ENCODE measurements at regions not wholly inside any gene's neighbourhood (a gene's known extent, or its start where the extent isn't known, plus 50 kb on each side); places are given as distances from the start of the nearest gene placed in this dataset.

DNA sequence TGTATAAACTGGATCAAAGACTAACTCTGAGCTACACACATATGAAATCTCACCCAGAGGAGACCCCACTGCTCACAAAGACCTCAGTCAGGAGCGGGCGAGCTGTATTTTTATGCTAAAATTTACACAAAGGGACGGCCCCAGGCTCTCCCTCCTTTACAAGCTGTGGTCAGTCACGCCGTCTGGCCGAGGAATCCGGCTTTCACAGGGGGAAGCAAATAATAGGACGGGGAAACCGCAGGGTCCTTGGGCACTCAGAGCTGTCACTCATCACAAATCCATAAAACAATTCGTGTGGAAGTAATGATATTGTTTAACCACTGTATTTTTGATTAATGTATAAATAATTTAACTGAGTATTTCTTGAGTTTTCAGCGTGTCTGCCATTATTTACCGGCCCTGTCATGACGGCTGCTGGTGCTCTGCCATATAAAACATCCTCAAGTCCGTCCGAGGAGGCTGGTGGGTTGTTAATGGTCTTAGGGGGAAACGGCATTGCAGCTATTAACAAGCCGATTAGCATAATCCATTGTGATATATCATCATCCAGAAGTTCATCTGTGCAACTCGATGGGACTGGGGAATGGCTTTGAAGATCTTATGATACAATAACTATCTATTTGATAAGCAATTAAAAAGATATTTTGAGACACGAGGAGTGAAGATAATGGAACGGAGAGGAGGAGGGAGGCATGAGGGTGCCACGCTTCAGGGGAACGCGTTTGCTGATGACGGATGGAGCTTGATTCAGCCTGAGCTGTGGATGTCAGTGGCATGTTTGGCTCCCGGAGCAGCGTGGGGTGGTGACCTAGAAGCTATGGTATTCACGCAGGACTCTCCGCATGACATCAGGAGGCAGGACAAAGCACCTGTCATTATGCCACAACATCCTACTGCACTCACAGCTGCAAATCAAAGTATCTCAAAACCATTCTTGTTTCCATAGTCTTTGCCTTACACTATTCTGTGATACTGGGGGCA, 150.9 kb downstream of the SHOX start (continued):
- TF ChIP-seq, protein P1, sequence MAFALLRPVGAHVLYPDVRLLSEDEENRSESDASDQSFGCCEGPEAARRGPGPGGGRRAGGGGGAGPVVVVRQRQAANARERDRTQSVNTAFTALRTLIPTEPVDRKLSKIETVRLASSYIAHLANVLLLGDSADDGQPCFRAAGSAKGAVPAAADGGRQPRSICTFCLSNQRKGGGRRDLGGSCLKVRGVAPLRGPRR (CRISPR knock-in tag; IDR thresholded peaks at IDR 0.05): no peak
- no peak for TF ChIP-seq ZNF57 (CRISPR knock-in tag; IDR thresholded peaks at IDR 0.05)
- no peak for TF ChIP-seq LARP7 (IDR thresholded peaks at IDR 0.05)
- no peak for TF ChIP-seq ZNF274 (IDR thresholded peaks at IDR 0.05; ENCODE audit: borderline replicate concordance, low read depth, low read length)
- TF ChIP-seq TCF7 (IDR thresholded peaks at IDR 0.05; ENCODE audit: borderline replicate concordance): no peak
- TF ChIP-seq MCM2 (IDR thresholded peaks at IDR 0.05; ENCODE audit: low read depth): no peak
- no peak for TF ChIP-seq ZBTB7A (IDR thresholded peaks at IDR 0.05; ENCODE audit: borderline replicate concordance, control insufficient read depth, low read depth, low read length)
- no peak for TF ChIP-seq HDAC2 (IDR thresholded peaks at IDR 0.05)

DNA sequence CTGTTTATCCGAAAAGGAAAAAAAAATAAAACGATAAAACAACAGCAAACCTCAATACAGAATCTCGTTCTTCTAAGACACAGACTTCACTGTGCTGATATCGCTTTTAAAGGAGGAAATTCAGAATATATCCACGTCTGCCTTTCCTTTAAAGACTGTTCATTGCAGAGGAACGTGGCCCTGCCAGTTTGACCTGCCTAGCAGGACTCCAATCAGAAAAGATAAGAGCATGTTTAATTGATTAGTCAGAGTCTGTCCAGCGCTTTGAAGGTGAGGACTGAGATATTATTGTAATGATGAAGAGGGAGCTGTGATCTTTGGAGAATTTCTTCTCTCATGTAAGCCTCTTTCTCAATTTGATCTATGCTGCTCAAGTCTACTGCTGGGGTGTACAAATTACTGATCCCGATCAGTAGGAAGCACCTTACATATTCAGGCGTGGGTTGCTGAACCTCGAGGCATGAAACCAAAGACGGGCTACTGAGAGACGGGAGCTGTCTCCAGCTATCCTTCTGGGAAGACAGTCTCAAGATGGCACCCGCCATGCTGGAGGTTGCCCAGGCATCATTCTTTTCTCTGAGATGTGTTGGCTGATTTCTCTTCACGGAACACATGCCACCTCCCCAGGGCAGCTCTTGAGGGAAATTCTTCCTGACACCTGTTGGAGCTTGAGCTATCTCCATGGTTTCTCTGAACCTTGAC, 146.1 kb downstream of the SHOX start:
- no peaks in the 10 kb centered on the region for H3K79me2 ChIP-seq (ENCODE audit: control insufficient read depth, insufficient read depth, low read length)
- H3K27ac ChIP-seq (ENCODE audit: extremely low read depth, low read depth, low read length): no peak overlapping the region
- no TSS peak for BruUV-seq (replicated peaks)
- H3K9me3 ChIP-seq (replicated peaks; ENCODE audit: control insufficient read depth, insufficient read depth, low read depth, low read length): no peaks in the 10 kb centered on the region; the same call in 1 of the 2 replicates
- H4K20me1 ChIP-seq (replicated peaks; ENCODE audit: control insufficient read depth, insufficient read depth, low read length): no peaks in the 10 kb centered on the region
- DNase-seq (ENCODE audit: extremely low read depth in 1 of 4, low spot score in 3 of 4) (no peak), ATAC-seq (no peak), FAIRE-seq (no peak)
- intact Hi-C loops (cut with micrococcal nuclease) (no loop called here), in situ Hi-C loops (cut with MboI) (no loop called here)
- no peaks in the 10 kb centered on the region for H3K4me1 ChIP-seq (replicated peaks in 1 of 2; ENCODE audit: control insufficient read depth in 2 of 2, insufficient read depth in 2 of 2, low read length in 2 of 2)
- no peak overlapping the region for H3K4me3 ChIP-seq
- no peak overlapping the region for H3K9ac ChIP-seq (ENCODE audit: insufficient read depth in 1 of 2, low read depth in 2 of 2, low read length in 2 of 2)
- 2% methylated on average over 11 of the region's 14 CpGs for WGBS (ENCODE audit: insufficient coverage, low coverage, missing lambda C conversion rate)
- no peaks in the 10 kb centered on the region for H3K27me3 ChIP-seq (ENCODE audit: control insufficient read depth in 2 of 2, insufficient read depth in 2 of 2, low read length in 2 of 2)
- no peak overlapping the region for H2AFZ ChIP-seq (ENCODE audit: low read depth, low read length)
- ChIA-PET CTCF (ENCODE audit: low intra/inter-chr PET ratio) (no interaction called here), POLR2A (no interaction called here)
- no peaks in the 10 kb centered on the region for H3K36me3 ChIP-seq (ENCODE audit: control insufficient read depth, insufficient read depth, low read length)
- H3K9me1 ChIP-seq (ENCODE audit: control insufficient read depth, insufficient read depth, low read length): no peaks in the 10 kb centered on the region
- no peak overlapping the region for H3K4me2 ChIP-seq (ENCODE audit: insufficient read depth, low read length)
- TF ChIP-seq BRD4 (IDR thresholded peaks at IDR 0.05) (no peak), ZNF253 (CRISPR knock-in tag; conservative IDR thresholded peaks at IDR 0.05) (no peak)
- TF ChIP-seq, protein P2, sequence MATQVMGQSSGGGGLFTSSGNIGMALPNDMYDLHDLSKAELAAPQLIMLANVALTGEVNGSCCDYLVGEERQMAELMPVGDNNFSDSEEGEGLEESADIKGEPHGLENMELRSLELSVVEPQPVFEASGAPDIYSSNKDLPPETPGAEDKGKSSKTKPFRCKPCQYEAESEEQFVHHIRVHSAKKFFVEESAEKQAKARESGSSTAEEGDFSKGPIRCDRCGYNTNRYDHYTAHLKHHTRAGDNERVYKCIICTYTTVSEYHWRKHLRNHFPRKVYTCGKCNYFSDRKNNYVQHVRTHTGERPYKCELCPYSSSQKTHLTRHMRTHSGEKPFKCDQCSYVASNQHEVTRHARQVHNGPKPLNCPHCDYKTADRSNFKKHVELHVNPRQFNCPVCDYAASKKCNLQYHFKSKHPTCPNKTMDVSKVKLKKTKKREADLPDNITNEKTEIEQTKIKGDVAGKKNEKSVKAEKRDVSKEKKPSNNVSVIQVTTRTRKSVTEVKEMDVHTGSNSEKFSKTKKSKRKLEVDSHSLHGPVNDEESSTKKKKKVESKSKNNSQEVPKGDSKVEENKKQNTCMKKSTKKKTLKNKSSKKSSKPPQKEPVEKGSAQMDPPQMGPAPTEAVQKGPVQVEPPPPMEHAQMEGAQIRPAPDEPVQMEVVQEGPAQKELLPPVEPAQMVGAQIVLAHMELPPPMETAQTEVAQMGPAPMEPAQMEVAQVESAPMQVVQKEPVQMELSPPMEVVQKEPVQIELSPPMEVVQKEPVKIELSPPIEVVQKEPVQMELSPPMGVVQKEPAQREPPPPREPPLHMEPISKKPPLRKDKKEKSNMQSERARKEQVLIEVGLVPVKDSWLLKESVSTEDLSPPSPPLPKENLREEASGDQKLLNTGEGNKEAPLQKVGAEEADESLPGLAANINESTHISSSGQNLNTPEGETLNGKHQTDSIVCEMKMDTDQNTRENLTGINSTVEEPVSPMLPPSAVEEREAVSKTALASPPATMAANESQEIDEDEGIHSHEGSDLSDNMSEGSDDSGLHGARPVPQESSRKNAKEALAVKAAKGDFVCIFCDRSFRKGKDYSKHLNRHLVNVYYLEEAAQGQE (IDR thresholded peaks at IDR 0.05; ENCODE audit: borderline replicate concordance): no peak
- TF ChIP-seq, protein P2 (CRISPR knock-in tag; IDR thresholded peaks at IDR 0.05; ENCODE audit: low read depth): no peak
